K562 (cell line): ENCODE measurements at regions not wholly inside any gene's neighbourhood (a gene's known extent, or its start where the extent isn't known, plus 50 kb on each side); places are given as distances from the start of the nearest gene placed in this dataset.

Source experiments
- FOXA1 ChIP-seq: fragments of 450-650 bp; IDR thresholded peaks from 2 replicates; pipeline ENCODE4 v1.6.1; 2016; ENCODE audit warnings: mild to moderate bottlenecking, borderline replicate concordance
- NFE2L1 ChIP-seq: fragments of 450-650 bp; IDR thresholded peaks from 2 replicates; pipeline ENCODE4 v1.6.1; 2016; ENCODE audit warnings: missing genetic modification characterization, low read depth, mild to moderate bottlenecking, missing compliant biosample characterization, moderate library complexity, borderline replicate concordance
- RBM39 ChIP-seq: fragments of 200-400 bp; formaldehyde crosslinking; optimal IDR thresholded peaks from 2 replicates; pipeline ENCODE3; 2018; ENCODE audit warnings: low read depth, low read length
- SMAD3 ChIP-seq: fragments of 450-650 bp; formaldehyde crosslinking; conservative IDR thresholded peaks from 2 replicates; pipeline ENCODE4 v1.4.0; 2020; ENCODE audit warnings: mild to moderate bottlenecking
- SMARCE1 ChIP-seq: fragments of 450-650 bp; IDR thresholded peaks from 2 replicates; pipeline ENCODE4 v1.7.1; 2016; ENCODE audit warnings: mild to moderate bottlenecking
- ZNF277 ChIP-seq: fragments of 250-450 bp; sonication (Bioruptor Pico); IDR thresholded peaks from 2 replicates; pipeline ENCODE4 v1.8.0; 2022; ENCODE audit warnings: inconsistent platforms, mild to moderate bottlenecking, moderate library complexity, borderline replicate concordance
- TF ChIP-seq, protein P1 (sequence below), 3 experiments: IDR thresholded peaks in 2 of 3; conservative IDR thresholded peaks in 1 of 3; 2 replicates each; pipeline ENCODE4 v1.5.1; 2011 to 2012; ENCODE audit warnings: low read length in 3 of 3, mild to moderate bottlenecking in 3 of 3, control low read depth in 2 of 3, improper control_type of control experiment in 1 of 3, inconsistent platforms in 1 of 3, low read depth in 1 of 3, mixed read lengths in 1 of 3, moderate library complexity in 1 of 3; ENCODE audit not compliant: insufficient read depth in 2 of 3
- TF ChIP-seq, protein P2 (sequence below): fragments of 450-650 bp; IDR thresholded peaks from 2 replicates; pipeline ENCODE4 v1.6.1; 2016; ENCODE audit warnings: low read depth, mild to moderate bottlenecking, moderate library complexity

- TF ChIP-seq, protein P1, sequence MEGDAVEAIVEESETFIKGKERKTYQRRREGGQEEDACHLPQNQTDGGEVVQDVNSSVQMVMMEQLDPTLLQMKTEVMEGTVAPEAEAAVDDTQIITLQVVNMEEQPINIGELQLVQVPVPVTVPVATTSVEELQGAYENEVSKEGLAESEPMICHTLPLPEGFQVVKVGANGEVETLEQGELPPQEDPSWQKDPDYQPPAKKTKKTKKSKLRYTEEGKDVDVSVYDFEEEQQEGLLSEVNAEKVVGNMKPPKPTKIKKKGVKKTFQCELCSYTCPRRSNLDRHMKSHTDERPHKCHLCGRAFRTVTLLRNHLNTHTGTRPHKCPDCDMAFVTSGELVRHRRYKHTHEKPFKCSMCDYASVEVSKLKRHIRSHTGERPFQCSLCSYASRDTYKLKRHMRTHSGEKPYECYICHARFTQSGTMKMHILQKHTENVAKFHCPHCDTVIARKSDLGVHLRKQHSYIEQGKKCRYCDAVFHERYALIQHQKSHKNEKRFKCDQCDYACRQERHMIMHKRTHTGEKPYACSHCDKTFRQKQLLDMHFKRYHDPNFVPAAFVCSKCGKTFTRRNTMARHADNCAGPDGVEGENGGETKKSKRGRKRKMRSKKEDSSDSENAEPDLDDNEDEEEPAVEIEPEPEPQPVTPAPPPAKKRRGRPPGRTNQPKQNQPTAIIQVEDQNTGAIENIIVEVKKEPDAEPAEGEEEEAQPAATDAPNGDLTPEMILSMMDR (IDR thresholded peaks at IDR 0.05 in 2 of 3, conservative IDR thresholded peaks at IDR 0.05 in 1 of 3; ENCODE audit: insufficient read depth in 2 of 3, low read depth in 1 of 3, low read length in 3 of 3): no peak
- TF ChIP-seq, protein P2, sequence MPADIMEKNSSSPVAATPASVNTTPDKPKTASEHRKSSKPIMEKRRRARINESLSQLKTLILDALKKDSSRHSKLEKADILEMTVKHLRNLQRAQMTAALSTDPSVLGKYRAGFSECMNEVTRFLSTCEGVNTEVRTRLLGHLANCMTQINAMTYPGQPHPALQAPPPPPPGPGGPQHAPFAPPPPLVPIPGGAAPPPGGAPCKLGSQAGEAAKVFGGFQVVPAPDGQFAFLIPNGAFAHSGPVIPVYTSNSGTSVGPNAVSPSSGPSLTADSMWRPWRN: no peak
- TF ChIP-seq RBM39 (no peak), FOXA1 (no peak), SMAD3 (no peak), SMARCE1 (no peak), NFE2L1 (tag) (no peak), ZNF277 (no peak)
Observed at GRCh38 chr5:30385754-30386153, 807.7 kb upstream of the CDH6 start.
